OCI-LY1 (cell line): ENCODE measurements at regions not wholly inside any gene's neighbourhood (a gene's known extent, or its start where the extent isn't known, plus 50 kb on each side); places are given as distances from the start of the nearest gene placed in this dataset.

Source experiments
- CTCF ChIP-seq: fragments of 200-600 bp; sonication (generic), shearing (Covaris generic); IDR thresholded peaks from 2 replicates; pipeline ENCODE4 v1.5.1; 2017; ENCODE audit warnings: mild to moderate bottlenecking, antibody characterized with exemption, low read length, moderate library complexity, mixed read lengths
- EZH2 ChIP-seq: fragments of 200-600 bp; sonication (generic), shearing (Covaris generic); IDR thresholded peaks from 2 replicates; pipeline ENCODE4 v1.8.0; 2017; ENCODE audit warnings: borderline replicate concordance, mixed run types, mild to moderate bottlenecking, antibody characterized with exemption, low read length, moderate library complexity, mixed read lengths

- TF ChIP-seq EZH2 = no peak
- no peak for TF ChIP-seq CTCF
Measured at GRCh38 chr16:65828296-65828695, 538.2 kb upstream of the CDH5 start.
